OCI-M1 (cell line): ENCODE measurements at regions not wholly inside any gene's neighbourhood (a gene's known extent, or its start where the extent isn't known, plus 50 kb on each side); places are given as distances from the start of the nearest gene placed in this dataset.
"Not testable (repeated sequence)": the region's sequence is repeated elsewhere in the genome, so short reads cannot be mapped to it uniquely, and the experiment has no call there.

Experiments used
- DNase-seq: peaks from one replicate; lab custom pipeline; 2025; lab: John Stamatoyannopoulos, UW

DNA sequence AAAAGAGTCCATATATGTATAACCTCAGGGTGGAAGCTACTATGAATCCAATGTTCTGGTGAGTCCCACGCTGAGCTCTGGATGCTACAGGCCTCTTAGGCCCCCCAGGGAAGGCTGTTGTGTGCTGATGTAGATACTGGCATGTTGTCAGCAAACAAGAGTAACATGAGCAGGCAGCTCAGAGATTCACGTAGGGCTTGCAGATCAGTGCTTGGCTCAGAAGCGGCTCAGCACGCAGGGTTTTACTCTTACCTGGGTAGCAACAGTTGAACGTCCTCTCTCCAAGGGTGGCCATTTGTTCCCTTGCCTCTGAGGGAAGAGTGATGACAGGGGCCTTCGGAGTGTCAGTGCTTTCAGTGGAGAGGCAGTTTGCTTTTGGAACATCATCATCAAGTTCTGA, 93.4 kb downstream of the ZFP64 start:
- no peak for DNase-seq

DNA sequence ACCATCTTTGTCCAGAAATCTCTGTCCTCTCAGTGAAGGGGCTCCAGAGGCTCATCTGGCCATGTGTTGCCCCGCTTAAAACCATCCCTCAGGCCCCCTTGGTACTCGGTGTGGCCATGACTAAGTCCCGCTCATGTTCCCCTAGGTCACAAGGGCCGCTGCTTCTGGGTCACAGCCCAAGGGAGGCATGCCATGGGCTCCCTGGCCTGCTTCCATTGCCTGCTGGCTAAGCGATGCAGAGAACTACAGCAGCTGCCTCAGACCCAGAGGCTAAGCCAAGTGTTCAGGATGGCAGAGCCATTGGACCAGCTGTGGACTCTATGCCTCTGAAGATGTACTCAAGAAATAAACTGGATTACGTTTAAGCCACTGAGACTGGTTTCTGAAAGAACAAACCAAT, 95.5 kb downstream of the ZFP64 start:
- no peak for DNase-seq

DNA sequence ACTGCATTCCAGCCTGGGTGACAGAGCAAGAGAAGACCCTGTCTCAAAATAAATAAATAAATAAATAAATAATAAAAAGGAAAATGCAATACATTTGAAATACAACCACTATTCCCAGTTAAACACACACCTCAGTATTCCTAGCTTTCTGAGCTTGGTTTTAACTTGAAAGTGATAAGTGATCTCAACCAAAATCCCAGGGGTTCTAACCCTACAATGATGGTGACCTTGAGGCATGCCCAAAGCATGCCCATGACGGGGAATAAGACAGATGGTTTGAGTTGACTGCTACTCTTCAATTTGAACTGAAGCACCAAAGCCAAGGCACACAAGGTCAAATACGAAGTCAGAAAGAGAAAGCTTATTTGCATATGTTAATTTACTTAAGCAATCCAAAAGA, 96.9 kb downstream of the ZFP64 start:
- no peak for DNase-seq

GRCh38 chr20:52093575-52093974, 98.0 kb downstream of the ZFP64 start:
- DNase-seq = no peak

DNA sequence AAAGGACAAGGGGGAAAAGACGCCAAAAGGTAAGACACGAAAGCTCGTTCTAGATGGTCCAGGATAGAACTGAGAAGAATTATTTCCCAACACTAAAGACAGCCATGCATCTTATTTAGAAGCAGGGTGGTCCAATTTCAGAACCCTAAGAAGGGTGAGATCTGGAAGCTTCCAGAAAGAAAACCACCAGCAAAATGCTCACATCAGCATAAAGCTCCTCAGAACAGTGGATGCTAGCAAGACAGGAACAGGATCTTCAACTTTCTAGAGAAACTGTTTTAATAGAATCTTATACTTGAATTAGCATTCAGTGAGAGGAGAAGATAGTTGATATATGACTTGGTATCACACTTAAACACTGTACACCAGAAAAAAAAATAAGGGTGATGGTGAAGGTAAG, 101.5 kb downstream of the ZFP64 start:
- DNase-seq = no peak

DNA sequence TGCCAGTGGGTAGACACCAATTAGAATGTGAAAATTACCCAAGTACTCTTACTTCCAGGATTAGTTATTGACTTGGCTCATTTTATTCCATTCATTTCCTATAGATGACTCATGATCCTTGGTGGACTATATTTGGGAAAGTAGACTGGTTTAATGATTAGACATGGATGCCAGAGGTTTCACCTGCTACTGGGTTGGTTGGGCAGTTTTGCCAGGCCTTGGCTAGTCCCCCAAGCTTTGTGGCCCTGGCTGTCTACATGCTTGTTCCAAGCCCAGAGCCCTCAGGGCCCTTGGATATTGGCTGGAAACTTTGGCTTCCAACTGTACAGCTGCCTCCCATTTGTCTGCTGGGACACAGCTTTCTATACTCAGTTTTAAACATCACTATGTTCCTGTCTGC, 104.1 kb downstream of the ZFP64 start:
- DNase-seq = no peak

DNA sequence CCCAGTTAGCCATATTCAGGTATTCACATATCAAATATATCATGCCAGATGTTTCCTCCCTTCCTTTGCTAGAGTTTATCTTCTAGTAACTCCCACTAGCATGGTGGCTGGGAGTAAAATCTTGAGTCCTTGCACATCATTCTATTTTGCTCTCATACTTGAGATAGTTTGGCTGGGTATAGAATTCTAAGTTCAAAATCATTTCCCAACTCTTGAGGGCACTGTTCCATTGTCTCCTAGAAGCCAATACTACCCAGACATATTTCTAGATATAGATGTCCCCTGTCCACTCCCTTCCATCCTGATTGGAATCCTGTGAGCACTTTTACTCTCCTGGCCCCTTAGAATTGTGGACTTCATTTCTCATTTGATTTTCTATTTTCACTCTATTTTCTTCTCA, 104.7 kb downstream of the ZFP64 start:
- no peak for DNase-seq

GRCh38 chr20:52084727-52085126, 106.9 kb downstream of the ZFP64 start:
- no peak for DNase-seq

- peak; percentile 75 for DNase-seq
Measured at GRCh38 chr20:52083627-52084232, 107.8 kb downstream of the ZFP64 start.

- no peak for DNase-seq
Measured at GRCh38 chr20:52082612-52083011, 109.0 kb downstream of the ZFP64 start.

GRCh38 chr20:52081791-52082190, 109.8 kb downstream of the ZFP64 start:
- DNase-seq = no peak

DNA sequence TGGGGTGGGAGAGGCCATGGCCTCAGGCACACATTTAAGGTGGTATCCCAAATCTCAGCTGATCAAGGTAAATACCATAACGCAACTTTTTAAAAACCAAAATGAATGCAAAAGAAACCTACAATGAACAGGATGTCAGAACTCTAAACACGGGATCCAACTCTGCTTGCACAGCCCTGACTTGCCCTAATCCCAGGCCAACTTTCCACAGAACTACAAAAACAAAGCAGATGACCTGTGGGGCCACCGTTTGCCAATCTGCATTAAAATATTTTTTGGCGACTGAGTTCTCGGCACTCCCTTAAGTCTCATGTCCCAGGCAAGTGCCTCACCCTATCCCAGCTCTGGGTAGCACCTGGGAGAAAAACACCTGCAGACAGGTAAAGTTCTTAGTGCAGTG, 110.5 kb downstream of the ZFP64 start:
- no peak for DNase-seq

GRCh38 chr20:52078289-52078688, 113.3 kb downstream of the ZFP64 start:
- no peak for DNase-seq

DNA sequence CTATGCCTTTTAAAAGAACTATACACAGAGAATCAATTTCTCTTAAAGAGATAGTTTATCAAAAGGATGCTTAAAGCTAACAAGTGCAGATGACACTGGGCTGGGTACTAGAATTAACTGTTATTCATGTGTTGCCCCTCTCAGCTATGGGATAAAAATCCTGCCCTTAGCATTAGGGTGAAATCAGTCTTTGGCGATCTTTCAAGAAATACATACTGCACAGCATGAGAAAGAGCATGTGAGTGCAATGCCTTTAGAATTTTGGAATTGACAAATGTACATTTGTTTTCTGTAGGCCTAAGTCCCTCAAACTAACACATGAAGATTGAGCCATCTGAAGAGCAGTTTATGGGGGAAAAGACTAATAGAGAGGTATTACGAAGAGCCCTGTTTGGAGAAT, 115.4 kb downstream of the ZFP64 start:
- peak; percentile 12 for DNase-seq

DNA sequence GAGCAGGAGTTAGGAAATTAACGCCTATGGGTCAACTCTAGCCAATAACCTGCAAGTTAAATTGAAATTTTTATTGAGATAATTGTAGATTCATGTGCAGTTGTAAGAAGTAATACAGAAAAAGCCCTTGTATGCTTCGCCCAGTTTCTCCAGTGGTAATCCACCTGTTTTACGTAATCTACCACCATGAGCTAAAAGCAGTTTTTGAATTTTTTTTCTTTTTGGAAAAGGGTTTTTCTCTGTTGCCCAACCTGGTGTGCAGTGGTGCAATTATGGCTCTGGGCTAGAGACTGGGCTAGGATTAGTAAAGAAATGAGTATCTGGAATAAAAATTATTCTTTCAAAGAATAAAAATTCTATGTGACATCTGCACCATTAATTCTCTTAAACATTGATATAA, 116.2 kb downstream of the ZFP64 start:
- no peak for DNase-seq

DNA sequence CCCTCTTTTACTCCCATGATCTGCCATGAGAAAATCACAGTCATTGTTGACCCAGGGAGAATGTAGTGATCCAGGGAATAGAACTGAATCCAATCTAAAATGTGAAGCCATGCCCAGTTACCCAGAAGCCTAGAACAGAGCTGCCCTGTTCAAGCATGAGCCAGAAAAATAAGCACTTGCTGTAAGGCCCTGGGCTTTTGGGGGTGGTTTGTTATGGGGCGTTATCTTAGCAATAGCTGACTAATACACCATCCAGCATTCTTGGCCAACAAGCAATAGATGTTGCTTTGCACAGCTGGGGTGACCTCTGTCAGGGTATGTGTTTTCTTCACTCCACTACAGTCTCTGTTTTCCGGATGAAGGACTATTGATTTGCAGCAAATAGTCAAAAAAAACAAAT, 120.4 kb downstream of the ZFP64 start:
- no peak for DNase-seq

- no peak for DNase-seq
Measured at GRCh38 chr20:52064931-52065330, 126.6 kb downstream of the ZFP64 start.

GRCh38 chr20:52062452-52063209, 128.9 kb downstream of the ZFP64 start:
- DNase-seq = no peak

DNA sequence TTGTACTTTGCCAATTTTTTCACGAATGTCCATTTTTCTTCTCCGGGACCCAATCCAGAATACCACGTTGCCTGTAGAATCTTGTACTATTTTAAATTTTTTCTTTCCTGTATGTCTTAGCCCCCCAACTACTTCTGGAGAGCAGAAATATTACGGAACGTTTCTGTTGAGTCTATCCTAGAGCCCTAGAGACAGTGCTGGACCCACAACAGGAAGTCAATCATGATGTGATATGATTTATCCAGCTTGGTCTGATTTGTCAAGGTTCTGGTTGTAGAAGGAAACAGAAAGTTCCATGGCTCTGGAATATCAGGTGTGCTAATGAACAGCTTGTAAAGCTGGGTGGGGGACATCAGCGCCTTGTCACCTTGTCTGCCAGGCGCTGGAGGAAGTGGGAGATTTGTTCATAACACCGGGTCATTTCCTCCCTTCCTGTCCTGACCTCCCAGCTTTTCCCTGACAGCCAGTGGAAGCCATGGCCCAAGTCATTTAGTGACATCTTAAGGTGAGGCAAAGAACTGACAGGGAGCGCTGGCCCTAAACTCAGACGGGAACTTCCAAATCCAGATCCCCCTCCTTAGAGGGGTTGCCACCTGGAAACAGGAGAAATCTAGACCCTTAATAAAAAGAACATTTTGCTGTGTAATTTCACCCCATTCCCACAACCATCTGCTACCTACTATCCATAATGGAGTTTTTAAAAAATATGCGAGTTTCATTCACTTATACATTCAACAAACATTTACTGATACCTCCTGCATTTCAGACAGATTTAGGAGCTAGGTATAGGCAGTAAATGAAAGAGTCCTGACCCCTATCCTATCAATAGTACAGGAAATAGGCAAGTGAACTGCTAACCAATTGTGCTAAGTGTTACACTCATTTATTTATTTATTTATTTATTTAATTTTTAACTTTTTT, 130.5 kb downstream of the ZFP64 start:
- DNase-seq = peak; percentile 4

DNA sequence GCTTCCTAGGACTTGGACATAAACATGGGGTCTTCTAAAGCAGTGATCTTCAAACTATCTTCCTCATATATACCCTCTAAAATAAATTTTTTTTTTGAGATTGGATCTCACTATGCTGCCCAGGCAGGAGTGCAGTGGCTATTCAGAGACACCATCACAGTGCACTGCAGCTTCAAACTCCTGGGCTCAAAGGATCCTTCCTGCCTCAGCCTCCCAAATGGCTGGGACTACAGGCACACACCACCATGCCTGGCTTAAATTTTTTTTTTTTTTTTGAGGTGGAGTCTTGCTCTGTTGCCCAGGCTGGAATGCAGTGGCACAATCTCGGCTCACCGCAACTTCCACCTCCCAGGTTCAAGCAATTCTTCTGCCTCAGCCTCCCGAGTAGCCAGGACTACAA, 134.4 kb downstream of the ZFP64 start:
- DNase-seq = not testable (repeated sequence)

DNA sequence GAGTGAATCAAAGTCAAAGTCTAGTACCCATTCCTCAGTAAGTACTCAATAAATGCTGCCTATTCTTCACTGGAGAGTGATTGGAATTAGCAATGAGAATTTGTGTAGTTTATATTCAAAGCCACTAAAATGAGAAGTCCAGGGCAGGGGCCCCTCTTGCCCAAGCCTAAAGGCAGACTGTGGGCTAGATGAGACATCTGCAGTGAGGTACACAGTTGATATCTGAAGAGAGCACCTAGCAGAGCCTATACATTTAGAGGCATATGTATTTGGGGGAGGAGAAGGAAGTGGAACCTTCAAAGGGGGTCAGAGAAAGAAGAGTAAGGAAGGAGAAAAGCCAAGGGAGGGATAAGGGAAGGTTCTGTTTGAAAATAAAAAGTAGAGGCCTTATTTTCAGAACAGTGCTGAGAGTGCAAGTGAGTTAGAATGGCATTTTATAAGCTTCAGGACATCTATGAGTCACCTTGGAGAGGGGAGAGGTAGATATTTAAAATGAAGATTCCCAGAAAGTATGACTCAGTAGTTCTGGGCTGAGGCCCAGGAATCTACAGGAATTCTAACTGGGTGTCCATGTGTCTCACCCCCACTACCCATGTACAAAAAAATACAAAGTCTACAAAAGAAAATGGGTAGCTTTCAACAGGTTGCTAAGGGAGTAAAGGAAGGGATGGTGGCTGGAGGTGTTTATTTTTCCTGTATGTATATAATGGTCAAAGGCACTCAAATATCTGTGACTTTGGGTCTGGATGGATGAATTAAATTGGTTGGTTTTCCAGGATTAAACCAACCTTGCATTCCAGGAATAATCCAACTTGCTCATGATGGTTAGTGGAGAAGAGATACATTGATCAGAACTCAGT, 135.1 kb downstream of the ZFP64 start:
- DNase-seq = no peak

DNA sequence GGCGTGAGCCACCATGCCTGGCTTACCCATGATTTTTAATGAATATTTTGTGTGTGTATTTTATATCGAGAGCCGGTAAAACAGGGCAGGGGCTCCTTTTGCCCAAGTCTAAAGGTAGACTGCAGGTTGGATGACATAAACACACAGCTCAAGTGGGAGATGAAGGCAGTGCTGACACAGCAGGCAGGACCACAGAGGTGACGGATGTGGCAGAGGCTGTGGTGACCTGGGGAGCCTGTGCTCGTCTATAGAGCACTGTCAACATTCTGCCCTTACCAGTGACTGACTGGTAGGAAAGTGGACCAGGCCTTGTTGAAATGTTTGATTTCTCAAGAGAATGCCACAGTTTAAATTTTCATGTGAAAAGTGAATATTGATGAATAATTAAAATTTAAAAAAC, 137.5 kb downstream of the ZFP64 start:
- no peak for DNase-seq
